ENCODE measurements at regions not wholly inside any gene's neighbourhood (a gene's known extent, or its start where the extent isn't known, plus 50 kb on each side); places are given as distances from the start of the nearest gene placed in this dataset.

GRCh38 chr2:208657468-208657867 is 250.9 kb downstream of the PTH2R start:
- H3K36me3 Mint-ChIP-seq (ENCODE audit: insufficient read depth, unreplicated experiment) = no peaks in the 10 kb centered on the region
- intact Hi-C loops (cut with micrococcal nuclease; ENCODE audit: unreplicated experiment) = no loop called here
- H3K36me3 ChIP-seq (ENCODE audit: control insufficient read depth, insufficient read depth, low read length) = no peaks in the 10 kb centered on the region
- no peaks in the 10 kb centered on the region for H3K27me3 Mint-ChIP-seq (ENCODE audit: insufficient read depth, unreplicated experiment)
- H3K27me3 ChIP-seq (replicated peaks; ENCODE audit: control insufficient read depth, insufficient read depth, low read length) = no peaks in the 10 kb centered on the region
- H3K27ac Mint-ChIP-seq (ENCODE audit: unreplicated experiment) = no peak overlapping the region
- no peaks in the 10 kb centered on the region for H3K4me1 ChIP-seq
- CTCF ChIA-PET = no interaction called here
- H3K4me3 Mint-ChIP-seq (ENCODE audit: unreplicated experiment) = no peak overlapping the region
- no TSS peak for BruUV-seq (replicated peaks)
- no peaks in the 10 kb centered on the region for H3K4me1 Mint-ChIP-seq (ENCODE audit: low read depth, unreplicated experiment)
- no peak for TF ChIP-seq CTCF (IDR thresholded peaks at IDR 0.05; ENCODE audit: insufficient read depth in 1 of 2, low read depth in 1 of 2, low read length in 1 of 2, severe bottlenecking in 1 of 2, unreplicated experiment in 1 of 2)
- no peak overlapping the region for H3K4me3 ChIP-seq (ENCODE audit: low read depth, low read length)
- POLR2A ChIA-PET = no interaction called here
- no peak for DNase-seq
- H3K9me3 Mint-ChIP-seq (ENCODE audit: unreplicated experiment) = no peaks in the 10 kb centered on the region
- no peaks in the 10 kb centered on the region for H3K9me3 ChIP-seq

GRCh38 chr2:208669394-208669793 is 262.8 kb downstream of the PTH2R start:
- H3K36me3 ChIP-seq (ENCODE audit: control insufficient read depth, insufficient read depth, low read length) = no peaks in the 10 kb centered on the region
- no peak overlapping the region for H3K4me3 ChIP-seq (ENCODE audit: low read depth, low read length)
- no peaks in the 10 kb centered on the region for H3K4me1 ChIP-seq
- H3K27me3 Mint-ChIP-seq (ENCODE audit: insufficient read depth, unreplicated experiment) = no peaks in the 10 kb centered on the region
- H3K4me1 Mint-ChIP-seq (ENCODE audit: low read depth, unreplicated experiment) = no peaks in the 10 kb centered on the region
- ChIA-PET POLR2A (no interaction called here), CTCF (no interaction called here)
- no peaks in the 10 kb centered on the region for H3K27me3 ChIP-seq (replicated peaks; ENCODE audit: control insufficient read depth, insufficient read depth, low read length)
- BruUV-seq (replicated peaks) = no TSS peak
- no peaks in the 10 kb centered on the region for H3K36me3 Mint-ChIP-seq (ENCODE audit: insufficient read depth, unreplicated experiment)
- TF ChIP-seq CTCF (IDR thresholded peaks at IDR 0.05; ENCODE audit: insufficient read depth in 1 of 2, low read depth in 1 of 2, low read length in 1 of 2, severe bottlenecking in 1 of 2, unreplicated experiment in 1 of 2) = no peak
- intact Hi-C loops (cut with micrococcal nuclease; ENCODE audit: unreplicated experiment) = no loop called here
- no peak overlapping the region for H3K4me3 Mint-ChIP-seq (ENCODE audit: unreplicated experiment)
- no peak overlapping the region for H3K27ac Mint-ChIP-seq (ENCODE audit: unreplicated experiment)
- no peaks in the 10 kb centered on the region for H3K9me3 ChIP-seq
- no peaks in the 10 kb centered on the region for H3K9me3 Mint-ChIP-seq (ENCODE audit: unreplicated experiment)
- DNase-seq = no peak

GRCh38 chr2:208671284-208671683 is 264.7 kb downstream of the PTH2R start:
- H3K4me3 Mint-ChIP-seq (ENCODE audit: unreplicated experiment) = no peak overlapping the region
- TF ChIP-seq CTCF (IDR thresholded peaks at IDR 0.05; ENCODE audit: insufficient read depth in 1 of 2, low read depth in 1 of 2, low read length in 1 of 2, severe bottlenecking in 1 of 2, unreplicated experiment in 1 of 2) = no peak
- CTCF ChIA-PET = no interaction called here

More at GRCh38 chr2:208671284-208671683, 264.7 kb downstream of the PTH2R start:
- Mint-ChIP-seq H3K4me1 (ENCODE audit: low read depth, unreplicated experiment) (no peaks in the 10 kb centered on the region), H3K27me3 (ENCODE audit: insufficient read depth, unreplicated experiment) (no peaks in the 10 kb centered on the region), H3K27ac (ENCODE audit: unreplicated experiment) (no peak overlapping the region), H3K9me3 (ENCODE audit: unreplicated experiment) (no peaks in the 10 kb centered on the region), H3K36me3 (ENCODE audit: insufficient read depth, unreplicated experiment) (no peaks in the 10 kb centered on the region)
- no peaks in the 10 kb centered on the region for H3K4me1 ChIP-seq
- H3K36me3 ChIP-seq (ENCODE audit: control insufficient read depth, insufficient read depth, low read length) = no peaks in the 10 kb centered on the region
- H3K27me3 ChIP-seq (replicated peaks; ENCODE audit: control insufficient read depth, insufficient read depth, low read length) = no peaks in the 10 kb centered on the region
- no peaks in the 10 kb centered on the region for H3K9me3 ChIP-seq
- H3K4me3 ChIP-seq (ENCODE audit: low read depth, low read length) = no peak overlapping the region
- intact Hi-C loops (cut with micrococcal nuclease; ENCODE audit: unreplicated experiment) = no loop called here
- POLR2A ChIA-PET = no interaction called here
- DNase-seq = no peak
- BruUV-seq (replicated peaks) = no TSS peak
